ENCODE measurements at regions not wholly inside any gene's neighbourhood (a gene's known extent, or its start where the extent isn't known, plus 50 kb on each side); places are given as distances from the start of the nearest gene placed in this dataset.
"Not testable (repeated sequence)": the region's sequence is repeated elsewhere in the genome, so short reads cannot be mapped to it uniquely, and the experiment has no call there.

GRCh38 chr6:1230689-1231605 lies 81.0 kb upstream of the FOXQ1 start:
- DNase-seq (ENCODE audit: low read depth in 2 of 2): no peak

GRCh38 chr6:1230281-1230680 lies 81.6 kb upstream of the FOXQ1 start:
- no peak for DNase-seq (ENCODE audit: low read depth in 2 of 2)

- no peak for DNase-seq (ENCODE audit: low read depth in 2 of 2)
Observed at GRCh38 chr6:1229808-1230207, 82.1 kb upstream of the FOXQ1 start.

GRCh38 chr6:1229301-1229700 lies 82.6 kb upstream of the FOXQ1 start:
- DNase-seq (ENCODE audit: low read depth in 2 of 2): no peak

DNA sequence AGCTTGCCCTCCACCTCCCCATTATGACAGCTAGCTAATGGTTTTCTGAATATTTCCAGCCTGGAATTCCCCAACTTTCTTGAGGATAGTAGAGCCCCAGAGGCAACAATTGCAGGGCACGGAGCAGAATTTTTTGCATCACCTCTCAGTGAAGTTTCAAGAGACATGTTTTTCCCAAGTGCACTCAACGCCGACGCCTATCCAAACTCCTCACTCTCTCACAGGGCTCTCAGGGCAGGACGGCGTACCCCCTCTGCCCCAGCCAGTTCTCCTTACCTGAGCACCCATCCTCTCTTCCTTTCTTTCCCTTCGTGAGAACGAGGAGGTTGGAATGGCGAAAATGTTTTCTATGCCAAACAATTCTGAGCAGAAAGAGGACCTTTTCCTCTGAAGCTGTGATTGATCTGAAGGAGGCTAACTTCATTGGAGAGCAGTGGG lies 83.1 kb upstream of the FOXQ1 start:
- DNase-seq (ENCODE audit: low read depth in 2 of 2): no peak

- no peak for DNase-seq (ENCODE audit: low read depth in 2 of 2)
Observed at GRCh38 chr6:1227935-1228753, 83.8 kb upstream of the FOXQ1 start.

DNA sequence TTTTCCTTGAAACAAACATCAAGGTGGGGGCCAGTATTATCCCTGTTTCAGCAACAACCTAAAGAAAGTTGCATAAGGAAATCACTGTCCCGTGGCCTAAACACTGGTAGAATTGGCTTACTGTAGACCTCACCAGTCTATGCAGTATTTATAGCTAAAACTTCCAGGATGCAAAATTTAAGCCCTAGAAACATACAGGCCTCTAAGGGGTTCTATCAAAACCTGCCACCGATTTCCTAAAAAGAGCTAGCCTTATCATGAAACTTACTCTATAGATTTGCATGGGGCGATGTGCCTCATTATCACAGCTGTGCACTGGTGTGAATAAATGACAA lies 84.3 kb upstream of the FOXQ1 start:
- DNase-seq (ENCODE audit: low read depth in 2 of 2): no peak

- no peak for DNase-seq (ENCODE audit: low read depth in 2 of 2)
Observed at GRCh38 chr6:1226277-1227099, 85.4 kb upstream of the FOXQ1 start.

DNA sequence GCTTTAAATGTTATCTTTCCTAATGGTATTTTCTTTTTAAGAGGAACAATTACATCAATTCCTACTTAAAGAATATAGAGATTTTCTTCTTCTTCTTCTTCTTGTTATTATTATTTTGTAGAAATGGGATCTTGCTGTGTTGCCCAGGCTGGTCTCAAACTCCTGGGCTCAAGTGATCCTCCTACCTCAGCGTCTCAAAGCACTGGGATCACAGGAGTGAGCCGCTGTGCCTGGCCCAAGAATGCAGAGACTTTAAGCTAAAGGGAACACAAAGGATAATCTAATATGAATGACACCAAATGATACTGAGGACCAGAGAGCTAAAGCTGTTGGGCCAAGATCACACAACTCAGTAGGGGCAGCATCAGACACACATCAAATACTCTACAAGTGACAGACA lies 87.4 kb upstream of the FOXQ1 start:
- no peak for DNase-seq (ENCODE audit: low read depth in 2 of 2)

GRCh38 chr6:1222728-1223595 lies 88.9 kb upstream of the FOXQ1 start:
- no peak for DNase-seq (ENCODE audit: low read depth in 2 of 2)

- no peak for DNase-seq (ENCODE audit: low read depth in 2 of 2)
Observed at GRCh38 chr6:1217396-1217795, 94.5 kb upstream of the FOXQ1 start.

GRCh38 chr6:1216488-1216974 lies 95.4 kb upstream of the FOXQ1 start:
- DNase-seq (ENCODE audit: low read depth in 2 of 2): no peak

GRCh38 chr6:1215884-1216487 lies 95.9 kb upstream of the FOXQ1 start:
- DNase-seq (ENCODE audit: low read depth in 2 of 2): no peak

DNA sequence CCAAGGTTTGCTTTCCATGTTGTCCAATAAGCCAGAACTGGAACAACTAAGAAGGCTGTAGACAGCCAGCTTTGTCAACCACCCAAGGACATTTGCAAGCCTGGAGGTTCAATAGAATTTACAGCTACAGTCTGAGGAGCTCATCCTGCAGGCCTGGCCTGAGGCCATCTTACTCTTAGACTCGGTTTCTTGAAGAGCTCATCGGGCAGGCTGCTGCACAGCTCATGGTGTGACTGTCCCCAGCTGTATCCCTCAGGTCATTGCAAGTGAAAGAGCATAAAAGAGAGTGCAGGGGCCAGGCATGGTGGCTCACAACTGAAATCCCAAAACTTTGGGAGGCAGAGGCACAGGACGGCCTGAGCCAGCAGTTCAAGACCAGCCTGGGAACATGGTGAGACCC lies 96.9 kb upstream of the FOXQ1 start:
- no peak for DNase-seq (ENCODE audit: low read depth in 2 of 2)

GRCh38 chr6:1212919-1213318 lies 99.0 kb upstream of the FOXQ1 start:
- DNase-seq (ENCODE audit: low read depth in 2 of 2): no peak

- not testable (repeated sequence) for DNase-seq (ENCODE audit: low read depth in 2 of 2)
Observed at GRCh38 chr6:1212138-1212537, 99.8 kb upstream of the FOXQ1 start.

DNA sequence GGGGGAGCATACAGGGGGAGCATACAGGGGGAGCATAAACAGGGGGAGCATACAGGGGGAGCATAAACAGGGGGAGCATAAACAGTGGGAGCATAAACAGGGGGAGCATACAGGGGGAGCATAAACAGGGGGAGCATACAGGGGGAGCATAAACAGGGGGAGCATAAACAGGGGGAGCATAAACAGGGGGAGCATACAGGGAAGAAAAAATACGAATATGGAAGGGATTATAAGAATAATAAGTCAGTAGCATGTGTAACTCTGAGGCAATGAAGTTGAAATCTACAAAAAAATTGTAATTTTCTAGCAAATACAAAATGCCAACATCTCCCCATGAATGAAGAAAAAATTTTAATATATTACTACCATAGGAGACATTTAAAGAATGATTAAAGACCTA lies 101.3 kb upstream of the FOXQ1 start:
- DNase-seq (ENCODE audit: low read depth in 2 of 2): not testable (repeated sequence)

DNA sequence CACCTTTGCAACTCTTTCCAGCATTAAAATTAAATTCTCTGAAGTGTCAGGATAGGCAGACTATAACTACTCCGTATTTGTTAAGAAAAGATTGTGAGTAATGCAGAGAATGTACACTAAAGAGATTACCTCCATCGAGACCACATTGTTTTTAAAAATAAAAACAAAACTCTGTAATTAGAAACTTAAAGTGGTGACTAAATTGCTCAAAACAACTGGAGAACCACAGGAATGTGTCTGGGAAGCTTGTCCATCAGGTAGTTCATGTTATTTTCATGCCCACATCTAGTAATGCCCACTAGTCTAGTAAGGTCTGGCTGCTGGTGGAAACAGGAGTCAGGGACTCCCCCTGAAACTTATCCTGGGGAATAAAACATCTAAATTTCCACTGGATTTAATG lies 103.0 kb upstream of the FOXQ1 start:
- no peak for DNase-seq (ENCODE audit: low read depth in 2 of 2)

- DNase-seq (ENCODE audit: low read depth in 2 of 2): no peak
Observed at GRCh38 chr6:1203546-1203945, 108.4 kb upstream of the FOXQ1 start.

DNA sequence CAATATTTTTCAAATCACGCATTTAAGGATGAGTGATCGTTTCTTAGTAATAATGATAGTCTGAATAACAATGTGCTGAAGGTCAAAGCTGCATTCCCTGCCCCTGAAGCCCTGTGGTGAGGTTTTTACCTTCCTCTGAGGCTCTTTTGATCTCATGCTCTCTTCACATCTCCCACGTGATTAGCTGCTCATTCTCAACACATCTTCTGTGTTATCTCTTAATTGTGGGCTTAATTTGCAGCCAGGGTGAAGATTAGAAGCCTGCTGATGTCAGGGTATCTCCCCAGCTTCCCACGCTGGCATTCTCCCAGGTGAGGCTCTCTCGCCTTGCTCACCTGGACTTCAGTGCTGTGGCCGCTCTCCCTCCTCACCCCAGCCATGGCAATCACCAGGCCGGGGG lies 109.7 kb upstream of the FOXQ1 start:
- DNase-seq (ENCODE audit: low read depth in 2 of 2): no peak
